GM12892 (cell line): ENCODE measurements at regions not wholly inside any gene's neighbourhood (a gene's known extent, or its start where the extent isn't known, plus 50 kb on each side); places are given as distances from the start of the nearest gene placed in this dataset.

Experiments used
- POLR2A ChIP-seq: IDR thresholded peaks from 2 replicates; pipeline ENCODE4 v1.6.1; 2011; ENCODE audit warnings: low read depth, low read length, control low read depth
- POLR2AphosphoS5 ChIP-seq: IDR thresholded peaks from 2 replicates; pipeline ENCODE4 v1.6.1; 2011; ENCODE audit warnings: low read depth, low read length, control low read depth
- TAF1 ChIP-seq: IDR thresholded peaks from 2 replicates; pipeline ENCODE4 v1.6.1; 2011; ENCODE audit warnings: low read depth, mild to moderate bottlenecking, control low read depth, low read length, borderline replicate concordance

DNA sequence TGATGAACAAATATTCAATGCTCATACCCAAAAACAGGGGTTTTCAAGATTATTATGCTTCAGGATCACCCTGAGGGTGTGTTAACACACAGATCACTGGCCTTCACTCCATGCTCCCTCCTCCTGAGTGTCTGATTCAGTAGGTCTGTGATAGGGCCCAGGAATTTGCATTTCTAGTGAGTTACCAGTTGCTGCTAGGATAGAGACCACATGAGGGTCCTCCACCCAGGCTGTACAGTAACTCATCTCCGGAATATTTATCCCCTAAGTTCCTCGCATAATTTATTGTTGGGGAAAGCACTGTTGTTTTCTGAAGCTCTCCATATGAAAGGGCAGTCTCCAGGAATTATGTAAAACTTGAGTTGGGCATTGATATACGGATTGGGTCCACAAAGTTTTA, 1106.6 kb upstream of the B3GALT2 start:
- TF ChIP-seq TAF1, result no peak
- TF ChIP-seq POLR2A, result no peak
- no peak for TF ChIP-seq POLR2AphosphoS5
